HepG2 (cell line): ENCODE measurements at regions not wholly inside any gene's neighbourhood (a gene's known extent, or its start where the extent isn't known, plus 50 kb on each side); places are given as distances from the start of the nearest gene placed in this dataset.

ENCODE experiments used
- ASH2L ChIP-seq: fragments of 300-600, 200-600 bp; sonication (generic); IDR thresholded peaks from 2 replicates; pipeline ENCODE4 v1.7.0; 2017; ENCODE audit warnings: low read depth, mild to moderate bottlenecking, moderate library complexity, mixed read lengths, low read length; ENCODE audit not compliant: insufficient read length
- BRD4 ChIP-seq: sonication (generic); formaldehyde crosslinking; IDR thresholded peaks from 2 replicates; pipeline ENCODE4 v1.4.0; 2020; ENCODE audit warnings: missing genetic modification reagents
- CBX5 ChIP-seq: sonication (generic); formaldehyde crosslinking; IDR thresholded peaks from 2 replicates; pipeline ENCODE4 v1.4.0; 2020; ENCODE audit warnings: missing genetic modification reagents, borderline replicate concordance
- ELF3 ChIP-seq: IDR thresholded peaks from 2 replicates; pipeline ENCODE4 v1.6.1; 2016; ENCODE audit warnings: missing genetic modification reagents, missing compliant biosample characterization
- FOXC1 ChIP-seq: sonication (generic); formaldehyde crosslinking; IDR thresholded peaks from 2 replicates; pipeline ENCODE4 v1.8.0; 2022; ENCODE audit warnings: mild to moderate bottlenecking, missing genetic modification reagents, borderline replicate concordance
- HMGA1 ChIP-seq: sonication (generic); formaldehyde crosslinking; conservative IDR thresholded peaks from 2 replicates; pipeline ENCODE4 v1.4.0; 2020; ENCODE audit warnings: missing genetic modification reagents
- HNF4G ChIP-seq, 2 experiments: sonication (generic) in 1 of 2; formaldehyde crosslinking in 1 of 2; IDR thresholded peaks; 2 replicates each; pipeline versions ENCODE4 v1.4.0 to v1.6.1; 2011 to 2020; ENCODE audit warnings: borderline replicate concordance in 2 of 2, low read depth in 2 of 2, mild to moderate bottlenecking in 2 of 2, low read length in 1 of 2, missing genetic modification reagents in 1 of 2, moderate library complexity in 1 of 2
- KLF9 ChIP-seq: IDR thresholded peaks from 2 replicates; pipeline ENCODE4 v1.6.1; 2016; ENCODE audit warnings: low read depth
- LCORL ChIP-seq, 2 experiments: fragments of 450-650 bp in 1 of 2; sonication (generic) in 1 of 2; formaldehyde crosslinking in 1 of 2; IDR thresholded peaks; 2 replicates each; pipeline versions ENCODE4 v1.5.0 to v1.6.1; 2017 to 2020; ENCODE audit warnings: antibody characterized with exemption in 1 of 2, missing genetic modification reagents in 1 of 2
- PHF5A ChIP-seq: IDR thresholded peaks from one replicate; pipeline ENCODE4 v1.6.1; 2018; ENCODE audit warnings: low read depth, missing genetic modification reagents; ENCODE audit not compliant: unreplicated experiment
- PHF8 ChIP-seq: sonication (generic); formaldehyde crosslinking; IDR thresholded peaks from 2 replicates; pipeline ENCODE4 v1.5.0; 2020; ENCODE audit warnings: missing genetic modification reagents
- SKI ChIP-seq: fragments of 450-650 bp; IDR thresholded peaks from one replicate; pipeline ENCODE4 v1.6.1; 2018; ENCODE audit warnings: mild to moderate bottlenecking; ENCODE audit not compliant: partially characterized antibody
- SMAD3 ChIP-seq: sonication (generic); formaldehyde crosslinking; IDR thresholded peaks from 2 replicates; pipeline ENCODE4 v1.4.0; 2020; ENCODE audit warnings: missing genetic modification reagents
- TOE1 ChIP-seq: sonication (generic); formaldehyde crosslinking; IDR thresholded peaks from 2 replicates; pipeline ENCODE4 v1.4.0; 2020; ENCODE audit warnings: mild to moderate bottlenecking, missing genetic modification reagents
- ZMYM4 ChIP-seq: sonication (generic); formaldehyde crosslinking; IDR thresholded peaks from 2 replicates; pipeline ENCODE4 v1.8.1; 2023; ENCODE audit warnings: mild to moderate bottlenecking, missing genetic modification reagents
- ZNF557 ChIP-seq: sonication (generic); formaldehyde crosslinking; IDR thresholded peaks from 2 replicates; pipeline ENCODE4 v1.4.0; 2020; ENCODE audit warnings: missing genetic modification reagents
- ZNF781 ChIP-seq: sonication (generic); formaldehyde crosslinking; IDR thresholded peaks from 2 replicates; pipeline ENCODE4 v1.5.1; 2020; ENCODE audit warnings: borderline replicate concordance, mild to moderate bottlenecking, missing genetic modification reagents; ENCODE audit errors: not compliant biosample characterization
- ZSCAN25 ChIP-seq: sonication (generic); formaldehyde crosslinking; IDR thresholded peaks from 2 replicates; pipeline ENCODE4 v1.8.0; 2022; ENCODE audit warnings: mild to moderate bottlenecking, missing genetic modification reagents
- TF ChIP-seq, protein P1 (sequence below): sonication (generic); formaldehyde crosslinking; IDR thresholded peaks from 2 replicates; pipeline ENCODE4 v1.5.0; 2020; ENCODE audit warnings: mild to moderate bottlenecking, missing genetic modification reagents, borderline replicate concordance
- TF ChIP-seq, protein P2 (sequence below): sonication (generic); formaldehyde crosslinking; IDR thresholded peaks from 2 replicates; pipeline ENCODE4 v1.4.0; 2020; ENCODE audit warnings: missing genetic modification reagents, borderline replicate concordance
- TF ChIP-seq, protein P3 (sequence below): sonication (generic); formaldehyde crosslinking; IDR thresholded peaks from 2 replicates; pipeline ENCODE4 v1.4.0; 2020; ENCODE audit warnings: missing genetic modification reagents

DNA sequence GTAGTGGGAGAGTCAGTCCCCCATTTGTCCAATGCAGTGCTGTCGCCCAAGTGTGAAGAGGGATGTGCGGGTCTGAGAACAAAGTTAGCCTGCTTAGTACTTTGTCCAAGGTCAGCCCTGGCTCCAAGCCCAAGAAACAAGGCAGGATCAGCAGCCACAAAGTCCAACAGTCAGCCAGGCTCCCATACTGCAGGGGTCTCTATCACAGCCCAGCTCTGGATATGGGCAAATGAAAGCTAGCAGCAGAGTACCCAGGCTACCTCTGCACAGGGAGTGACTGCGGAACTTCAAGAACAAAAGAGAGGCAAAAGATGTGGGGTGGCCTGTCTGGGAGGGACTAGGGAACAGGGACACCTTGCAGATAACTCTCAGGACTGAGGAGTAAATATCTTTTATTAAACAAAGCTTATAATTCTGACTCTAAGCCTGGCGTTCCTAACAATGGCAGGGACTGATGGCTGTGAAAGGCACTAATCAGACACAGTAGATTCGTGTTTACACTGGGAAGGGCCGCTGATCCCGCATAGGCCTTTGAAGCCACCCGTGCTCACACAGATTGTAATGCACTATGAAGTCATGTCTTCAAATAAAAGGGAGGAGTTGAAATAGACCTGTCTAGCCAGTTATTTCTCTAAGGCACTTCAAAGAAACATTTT lies 91.0 kb upstream of the EEA1 start (continued):
- TF ChIP-seq, protein P1, sequence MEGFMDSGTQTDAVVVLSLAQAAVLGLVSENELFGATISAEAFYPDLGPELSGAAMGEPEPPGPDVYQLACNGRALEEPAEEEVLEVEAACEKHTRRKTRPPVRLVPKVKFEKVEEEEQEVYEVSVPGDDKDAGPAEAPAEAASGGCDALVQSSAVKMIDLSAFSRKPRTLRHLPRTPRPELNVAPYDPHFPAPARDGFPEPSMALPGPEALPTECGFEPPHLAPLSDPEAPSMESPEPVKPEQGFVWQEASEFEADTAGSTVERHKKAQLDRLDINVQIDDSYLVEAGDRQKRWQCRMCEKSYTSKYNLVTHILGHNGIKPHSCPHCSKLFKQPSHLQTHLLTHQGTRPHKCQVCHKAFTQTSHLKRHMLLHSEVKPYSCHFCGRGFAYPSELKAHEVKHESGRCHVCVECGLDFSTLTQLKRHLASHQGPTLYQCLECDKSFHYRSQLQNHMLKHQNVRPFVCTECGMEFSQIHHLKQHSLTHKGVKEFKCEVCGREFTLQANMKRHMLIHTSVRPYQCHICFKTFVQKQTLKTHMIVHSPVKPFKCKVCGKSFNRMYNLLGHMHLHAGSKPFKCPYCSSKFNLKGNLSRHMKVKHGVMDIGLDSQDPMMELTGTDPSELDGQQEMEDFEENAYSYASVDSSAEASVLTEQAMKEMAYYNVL = peak; percentile 78; the same call in 1 of the 2 replicates
- TF ChIP-seq ZNF557 (CRISPR knock-in tag) (no peak), BRD4 (CRISPR knock-in tag) (no peak), PHF8 (CRISPR knock-in tag) (no peak; the same call in 1 of the 2 replicates), TOE1 (CRISPR knock-in tag) (no peak), HNF4G (IDR thresholded peaks at IDR 0.05; ENCODE audit: borderline replicate concordance, low read depth, low read length) (peak; percentile 21; the same call in 1 of the 2 replicates), HNF4G (CRISPR knock-in tag; IDR thresholded peaks at IDR 0.05; ENCODE audit: borderline replicate concordance, low read depth) (no peak), SMAD3 (CRISPR knock-in tag) (0 out of 2 replicates have a peak, but pooled peaks have one; percentile 10), PHF5A (peak; percentile 32), ELF3 (CRISPR knock-in tag) (0 out of 2 replicates have a peak, but pooled peaks have one; percentile 11), CBX5 (CRISPR knock-in tag) (no peak), ZSCAN25 (CRISPR knock-in tag) (peak; percentile 27; the same call in 1 of the 2 replicates), FOXC1 (no peak), LCORL (IDR thresholded peaks at IDR 0.05) (no peak), LCORL (CRISPR knock-in tag; IDR thresholded peaks at IDR 0.05) (peak; percentile 28; the same call in 1 of the 2 replicates), HMGA1 (CRISPR knock-in tag) (no peak), SKI (peak; percentile 97), KLF9 (CRISPR knock-in tag) (no peak), ZNF781 (CRISPR knock-in tag) (peak; percentile 85), ZMYM4 (CRISPR knock-in tag) (peak; percentile 75), ASH2L (peak; percentile 71)
- TF ChIP-seq, protein P2, sequence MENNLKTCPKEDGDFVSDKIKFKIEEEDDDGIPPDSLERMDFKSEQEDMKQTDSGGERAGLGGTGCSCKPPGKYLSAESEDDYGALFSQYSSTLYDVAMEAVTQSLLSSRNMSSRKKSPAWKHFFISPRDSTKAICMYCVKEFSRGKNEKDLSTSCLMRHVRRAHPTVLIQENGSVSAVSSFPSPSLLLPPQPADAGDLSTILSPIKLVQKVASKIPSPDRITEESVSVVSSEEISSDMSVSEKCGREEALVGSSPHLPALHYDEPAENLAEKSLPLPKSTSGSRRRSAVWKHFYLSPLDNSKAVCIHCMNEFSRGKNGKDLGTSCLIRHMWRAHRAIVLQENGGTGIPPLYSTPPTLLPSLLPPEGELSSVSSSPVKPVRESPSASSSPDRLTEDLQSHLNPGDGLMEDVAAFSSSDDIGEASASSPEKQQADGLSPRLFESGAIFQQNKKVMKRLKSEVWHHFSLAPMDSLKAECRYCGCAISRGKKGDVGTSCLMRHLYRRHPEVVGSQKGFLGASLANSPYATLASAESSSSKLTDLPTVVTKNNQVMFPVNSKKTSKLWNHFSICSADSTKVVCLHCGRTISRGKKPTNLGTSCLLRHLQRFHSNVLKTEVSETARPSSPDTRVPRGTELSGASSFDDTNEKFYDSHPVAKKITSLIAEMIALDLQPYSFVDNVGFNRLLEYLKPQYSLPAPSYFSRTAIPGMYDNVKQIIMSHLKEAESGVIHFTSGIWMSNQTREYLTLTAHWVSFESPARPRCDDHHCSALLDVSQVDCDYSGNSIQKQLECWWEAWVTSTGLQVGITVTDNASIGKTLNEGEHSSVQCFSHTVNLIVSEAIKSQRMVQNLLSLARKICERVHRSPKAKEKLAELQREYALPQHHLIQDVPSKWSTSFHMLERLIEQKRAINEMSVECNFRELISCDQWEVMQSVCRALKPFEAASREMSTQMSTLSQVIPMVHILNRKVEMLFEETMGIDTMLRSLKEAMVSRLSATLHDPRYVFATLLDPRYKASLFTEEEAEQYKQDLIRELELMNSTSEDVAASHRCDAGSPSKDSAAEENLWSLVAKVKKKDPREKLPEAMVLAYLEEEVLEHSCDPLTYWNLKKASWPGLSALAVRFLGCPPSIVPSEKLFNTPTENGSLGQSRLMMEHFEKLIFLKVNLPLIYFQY (CRISPR knock-in tag) = no peak
- TF ChIP-seq, protein P3, sequence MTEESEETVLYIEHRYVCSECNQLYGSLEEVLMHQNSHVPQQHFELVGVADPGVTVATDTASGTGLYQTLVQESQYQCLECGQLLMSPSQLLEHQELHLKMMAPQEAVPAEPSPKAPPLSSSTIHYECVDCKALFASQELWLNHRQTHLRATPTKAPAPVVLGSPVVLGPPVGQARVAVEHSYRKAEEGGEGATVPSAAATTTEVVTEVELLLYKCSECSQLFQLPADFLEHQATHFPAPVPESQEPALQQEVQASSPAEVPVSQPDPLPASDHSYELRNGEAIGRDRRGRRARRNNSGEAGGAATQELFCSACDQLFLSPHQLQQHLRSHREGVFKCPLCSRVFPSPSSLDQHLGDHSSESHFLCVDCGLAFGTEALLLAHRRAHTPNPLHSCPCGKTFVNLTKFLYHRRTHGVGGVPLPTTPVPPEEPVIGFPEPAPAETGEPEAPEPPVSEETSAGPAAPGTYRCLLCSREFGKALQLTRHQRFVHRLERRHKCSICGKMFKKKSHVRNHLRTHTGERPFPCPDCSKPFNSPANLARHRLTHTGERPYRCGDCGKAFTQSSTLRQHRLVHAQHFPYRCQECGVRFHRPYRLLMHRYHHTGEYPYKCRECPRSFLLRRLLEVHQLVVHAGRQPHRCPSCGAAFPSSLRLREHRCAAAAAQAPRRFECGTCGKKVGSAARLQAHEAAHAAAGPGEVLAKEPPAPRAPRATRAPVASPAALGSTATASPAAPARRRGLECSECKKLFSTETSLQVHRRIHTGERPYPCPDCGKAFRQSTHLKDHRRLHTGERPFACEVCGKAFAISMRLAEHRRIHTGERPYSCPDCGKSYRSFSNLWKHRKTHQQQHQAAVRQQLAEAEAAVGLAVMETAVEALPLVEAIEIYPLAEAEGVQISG (CRISPR knock-in tag) = peak; percentile 31; the same call in 1 of the 2 replicates
